ENCODE measurements at regions not wholly inside any gene's neighbourhood (a gene's known extent, or its start where the extent isn't known, plus 50 kb on each side); places are given as distances from the start of the nearest gene placed in this dataset.

DNA sequence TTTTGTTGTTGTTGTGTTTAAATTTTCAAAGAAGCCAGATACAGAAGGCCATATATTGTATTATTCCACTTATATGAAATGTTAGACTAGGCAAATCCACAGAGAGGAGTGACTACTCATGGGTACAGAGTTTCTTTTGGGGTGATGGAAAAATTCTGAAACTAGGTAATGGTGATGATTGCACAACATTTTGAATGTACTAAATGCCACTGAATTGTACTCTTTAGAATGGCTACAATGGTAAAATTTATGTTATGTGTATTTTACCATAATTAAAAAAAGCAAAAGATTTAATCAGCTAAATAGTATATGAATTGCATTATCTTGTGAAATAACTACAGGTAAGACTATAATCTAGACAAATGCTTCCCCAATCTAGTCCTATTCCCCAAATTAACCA is 733.6 kb upstream of the TMEM132C start:
- DNase-seq (ENCODE audit: low spot score), result no peak

DNA sequence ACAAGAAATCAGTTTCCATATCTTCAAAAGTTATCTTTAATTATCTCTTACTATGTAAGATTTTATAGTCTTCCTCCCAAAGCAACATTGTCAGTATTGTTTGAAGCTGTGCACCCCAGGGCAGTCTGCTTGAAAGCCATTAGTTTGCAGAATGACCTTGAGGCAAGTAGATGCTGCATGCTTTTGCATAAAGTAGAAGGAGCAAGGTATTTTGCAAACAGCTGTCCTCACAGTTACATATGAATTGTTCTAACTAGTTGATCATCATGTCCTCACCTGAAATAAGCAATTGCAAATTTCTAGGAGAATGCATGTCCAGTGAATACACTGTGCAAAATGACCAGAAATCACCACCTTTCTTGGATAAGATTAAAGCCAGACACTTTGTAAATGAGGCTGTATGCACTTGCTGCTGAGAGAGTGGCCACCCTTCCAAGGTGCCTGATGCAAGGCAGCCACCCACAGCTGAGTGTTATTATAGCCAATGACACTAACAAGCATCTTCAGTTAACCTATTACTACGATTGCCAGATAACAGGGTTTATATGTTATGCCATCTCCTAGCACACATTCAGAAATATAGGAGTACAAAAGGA is 730.0 kb upstream of the TMEM132C start:
- no peak for DNase-seq (ENCODE audit: low spot score)

DNA sequence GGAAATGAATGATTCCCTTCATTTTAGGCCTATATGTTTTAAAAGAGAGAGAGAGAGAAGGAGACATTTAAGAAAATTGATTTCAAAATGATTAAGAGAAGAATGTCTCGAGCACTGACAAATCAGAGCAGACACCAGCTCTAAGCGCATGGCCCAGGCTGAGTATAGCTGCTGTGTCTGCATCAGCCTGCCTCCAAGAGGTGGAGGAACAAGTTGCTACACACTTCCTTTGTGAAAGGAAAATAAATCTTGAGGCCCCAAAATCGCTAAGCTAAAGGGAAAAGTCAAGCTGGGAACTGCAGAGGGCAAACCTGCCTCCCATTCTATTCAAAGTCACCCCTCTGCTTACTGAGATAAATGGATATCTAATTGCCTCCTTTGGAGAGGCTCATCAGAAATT is 728.7 kb upstream of the TMEM132C start:
- no peak for DNase-seq (ENCODE audit: low spot score)

DNA sequence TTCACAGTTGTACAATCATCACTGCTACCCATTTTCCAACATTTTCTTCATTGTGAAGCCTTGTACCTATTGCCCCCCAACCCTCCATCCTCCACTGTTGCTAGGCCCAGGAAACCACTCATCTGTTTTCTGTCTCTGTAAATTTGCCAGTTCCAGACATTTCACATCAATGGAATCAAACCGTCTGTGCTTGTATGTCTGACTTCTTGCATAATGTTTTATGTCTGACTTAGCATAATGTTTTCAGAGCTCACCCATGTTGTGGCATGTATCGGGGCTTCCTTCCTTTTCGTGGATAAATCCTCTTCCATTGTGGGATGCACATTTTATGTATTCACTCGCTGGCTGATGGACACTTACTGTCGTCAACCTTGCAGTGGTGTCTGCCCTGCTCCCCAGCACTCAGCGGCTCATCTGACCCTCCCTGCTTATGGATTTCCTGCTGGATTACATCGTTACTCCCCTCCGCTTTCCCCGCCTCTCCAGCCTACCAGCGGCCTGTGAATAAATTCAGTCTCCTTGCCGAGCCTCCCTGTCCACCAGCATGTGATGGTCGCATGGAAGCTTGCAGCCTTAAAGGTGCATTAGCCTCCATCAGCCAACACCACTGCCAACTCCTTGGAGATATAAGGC is 727.6 kb upstream of the TMEM132C start:
- DNase-seq (ENCODE audit: low spot score), result no peak

- no peak for DNase-seq (ENCODE audit: low spot score)
Observed at GRCh38 chr12:127542391-127542790, 724.6 kb upstream of the TMEM132C start.

DNA sequence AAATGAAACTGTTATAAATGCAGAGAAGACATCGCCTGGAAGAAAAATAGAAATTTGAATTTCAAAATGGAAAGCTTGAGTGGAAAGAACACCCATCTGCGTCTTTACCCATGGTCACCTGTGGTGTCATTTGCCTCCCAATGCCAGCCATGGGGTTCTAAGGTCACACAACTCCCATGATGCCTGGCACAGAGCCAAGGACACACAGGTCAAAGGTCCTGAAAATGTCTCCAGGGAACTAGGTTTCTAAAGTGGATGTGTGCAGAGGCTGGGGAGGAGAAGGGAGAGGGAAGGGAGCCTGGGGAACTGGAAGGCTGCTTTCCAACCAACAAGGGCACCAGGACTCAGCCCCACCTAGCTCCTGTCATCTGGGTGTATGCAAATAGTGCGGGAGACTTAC is 724.0 kb upstream of the TMEM132C start:
- no peak for DNase-seq (ENCODE audit: low spot score)

DNA sequence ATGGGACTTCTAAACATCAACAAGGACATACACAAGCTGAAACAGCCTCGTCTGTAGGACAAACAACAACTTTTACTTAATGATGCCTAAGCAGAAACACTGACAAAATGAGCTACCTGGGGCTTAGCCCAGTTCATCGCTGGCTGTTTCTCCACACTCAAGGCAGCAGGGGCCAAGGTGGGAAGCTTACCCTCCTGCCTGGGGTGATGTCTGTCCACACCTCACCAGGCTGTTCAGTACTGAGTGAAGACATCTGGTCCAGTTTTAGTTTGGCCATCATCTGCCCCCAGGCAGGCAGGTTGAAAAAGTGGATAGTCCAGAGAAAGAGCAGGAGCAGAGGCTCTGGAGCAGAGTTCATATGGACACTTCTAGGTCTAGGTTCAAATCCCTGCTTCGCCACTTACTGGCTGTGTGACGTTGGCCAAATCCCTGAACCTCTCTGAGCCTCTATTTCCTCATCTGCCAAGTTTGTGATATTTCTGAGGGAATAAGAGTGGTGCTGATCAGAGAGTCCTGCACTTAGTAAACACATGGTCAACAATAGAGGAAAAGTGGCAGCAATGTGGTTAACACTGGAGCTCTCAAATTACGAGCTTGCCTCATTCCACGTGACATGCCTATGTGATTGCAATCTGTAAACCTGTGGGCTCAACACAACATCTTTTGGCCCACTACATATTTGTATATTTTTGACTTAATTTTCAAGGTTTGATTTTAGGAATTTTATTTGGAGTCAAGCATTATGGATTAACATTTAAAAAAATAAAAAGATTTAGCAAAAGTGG is 720.1 kb upstream of the TMEM132C start:
- DNase-seq (ENCODE audit: low spot score), result no peak

GRCh38 chr12:127548123-127548553 is 718.8 kb upstream of the TMEM132C start:
- no peak for DNase-seq (ENCODE audit: low spot score)

- no peak for DNase-seq (ENCODE audit: low spot score)
Observed at GRCh38 chr12:127550271-127550670, 716.7 kb upstream of the TMEM132C start.

DNA sequence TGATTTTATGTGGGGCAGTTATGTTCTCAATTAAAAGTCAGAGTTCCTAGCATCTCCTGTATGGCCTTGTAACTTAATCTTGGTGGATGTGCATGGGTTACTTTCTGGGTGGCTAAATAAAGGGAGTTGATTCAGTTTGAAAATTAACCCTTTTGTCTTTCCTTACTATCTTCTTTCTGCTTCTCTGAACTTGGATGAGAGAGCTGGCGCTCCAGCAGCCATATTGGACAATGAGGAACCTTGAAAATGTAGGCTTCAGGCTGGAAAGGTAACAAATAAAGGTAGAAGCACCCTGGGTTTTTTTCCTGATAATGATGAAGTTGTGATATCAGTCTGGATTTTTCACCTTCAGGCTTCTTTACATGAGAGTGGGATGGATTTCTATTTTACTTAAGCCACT is 714.1 kb upstream of the TMEM132C start:
- DNase-seq (ENCODE audit: low spot score), result no peak

GRCh38 chr12:127555071-127555470 is 711.9 kb upstream of the TMEM132C start:
- no peak for DNase-seq (ENCODE audit: low spot score)

DNA sequence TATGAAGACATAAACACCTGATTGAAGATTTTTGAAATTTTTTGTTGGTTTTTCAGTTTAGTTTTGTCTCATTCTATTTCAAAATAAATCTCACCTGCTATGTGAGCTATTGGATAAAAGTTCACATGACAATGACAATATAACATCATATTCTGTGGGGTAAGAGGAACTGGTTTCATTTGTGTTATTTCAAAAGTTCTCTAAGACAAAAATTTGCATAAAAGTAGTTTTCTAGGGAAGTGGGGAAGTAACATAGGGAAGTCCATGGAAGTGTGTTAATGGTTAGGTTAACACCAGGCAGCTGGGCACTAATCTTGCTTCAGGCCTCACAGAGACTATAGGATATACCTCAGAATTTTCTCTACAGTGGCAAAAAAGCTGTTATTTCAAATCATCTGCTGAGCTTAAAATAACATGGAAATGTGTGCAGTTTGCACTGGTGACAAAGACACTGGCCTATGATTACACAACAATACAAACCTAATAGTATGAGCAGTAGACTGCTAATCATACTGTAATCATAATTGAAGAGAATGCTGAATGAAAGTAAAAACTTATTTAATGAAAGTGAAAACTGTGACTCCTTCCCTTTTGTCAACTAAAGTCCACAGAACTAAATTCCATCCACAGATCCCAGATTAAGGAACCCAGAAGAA is 710.6 kb upstream of the TMEM132C start:
- DNase-seq (ENCODE audit: low spot score), result no peak

GRCh38 chr12:127558361-127558760 is 708.6 kb upstream of the TMEM132C start:
- no peak for DNase-seq (ENCODE audit: low spot score)

- no peak for DNase-seq (ENCODE audit: low spot score)
Observed at GRCh38 chr12:127559349-127560040, 707.5 kb upstream of the TMEM132C start.

GRCh38 chr12:127560041-127560478 is 706.9 kb upstream of the TMEM132C start:
- DNase-seq (ENCODE audit: low spot score), result no peak

DNA sequence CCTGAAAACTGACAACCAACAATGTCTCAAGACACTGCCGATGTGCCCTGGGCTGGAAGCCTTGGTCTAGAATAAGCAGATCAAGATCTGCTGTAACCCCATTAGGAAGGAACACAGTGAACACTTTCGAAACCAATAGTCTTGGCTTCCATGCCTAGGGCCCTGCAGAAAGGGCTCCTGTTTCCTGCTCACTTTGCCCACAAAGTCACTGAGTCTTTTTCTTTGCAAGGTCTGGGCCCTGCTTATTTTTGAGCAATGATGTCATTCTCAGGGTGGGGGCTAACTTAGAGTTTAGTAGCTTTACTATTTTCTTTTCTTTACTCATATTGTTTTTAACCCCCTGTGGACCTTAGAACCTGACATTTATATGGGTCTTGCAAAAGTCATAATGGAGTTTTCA is 704.2 kb upstream of the TMEM132C start:
- no peak for DNase-seq (ENCODE audit: low spot score)

- DNase-seq (ENCODE audit: low spot score), result no peak
Observed at GRCh38 chr12:127565241-127565640, 701.7 kb upstream of the TMEM132C start.

GRCh38 chr12:127567531-127567930 is 699.4 kb upstream of the TMEM132C start:
- DNase-seq (ENCODE audit: low spot score), result no peak

DNA sequence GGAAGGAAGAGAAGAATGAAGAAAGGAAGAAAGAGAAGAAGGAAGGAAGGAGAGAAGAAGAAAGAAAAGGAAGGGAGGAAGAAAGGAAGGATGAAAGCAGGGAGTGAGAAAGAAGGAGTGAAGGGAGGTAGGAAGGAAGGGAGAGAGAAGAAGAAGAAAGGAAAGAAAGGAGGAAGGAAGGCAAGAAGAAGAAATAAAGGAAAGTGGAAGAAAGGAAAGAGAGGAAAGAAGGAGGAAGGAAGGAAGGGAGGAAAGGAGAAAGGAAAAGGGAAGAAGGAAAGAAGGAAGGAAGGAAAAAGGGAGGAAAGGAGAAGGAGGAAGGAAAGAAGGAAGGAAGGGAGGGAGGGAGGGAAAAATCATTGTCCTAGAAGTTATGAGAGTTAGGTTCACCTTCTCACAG is 696.6 kb upstream of the TMEM132C start:
- no peak for DNase-seq (ENCODE audit: low spot score)

DNA sequence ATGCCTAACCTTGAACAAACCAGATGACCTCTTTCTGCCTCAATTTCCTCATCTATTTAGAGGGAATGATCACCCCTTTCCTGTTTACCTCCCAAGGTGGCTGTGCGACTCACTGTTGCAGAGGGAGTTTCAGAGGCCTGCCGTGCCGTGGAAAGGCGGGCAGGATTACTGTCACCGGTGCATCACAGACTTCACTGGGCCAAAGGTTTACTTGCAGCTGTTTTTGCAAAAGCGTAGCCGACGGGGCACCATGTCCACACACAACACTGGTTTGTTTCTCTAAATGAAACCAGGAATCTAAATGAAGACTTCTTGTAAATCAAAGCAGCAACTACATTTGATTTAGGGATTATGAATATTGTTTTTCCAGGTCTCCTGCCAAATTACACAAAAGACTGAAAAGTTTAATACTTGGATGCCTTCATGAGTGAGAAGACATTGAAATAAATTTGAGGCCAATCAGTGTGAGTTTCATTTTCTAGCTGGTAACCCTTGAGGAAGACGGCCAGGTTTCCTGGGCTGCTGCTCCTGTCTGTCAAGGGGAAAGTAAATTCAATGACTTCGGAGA is 696.1 kb upstream of the TMEM132C start:
- no peak for DNase-seq (ENCODE audit: low spot score)

- no peak for DNase-seq (ENCODE audit: low spot score)
Observed at GRCh38 chr12:127571578-127571977, 695.4 kb upstream of the TMEM132C start.

DNA sequence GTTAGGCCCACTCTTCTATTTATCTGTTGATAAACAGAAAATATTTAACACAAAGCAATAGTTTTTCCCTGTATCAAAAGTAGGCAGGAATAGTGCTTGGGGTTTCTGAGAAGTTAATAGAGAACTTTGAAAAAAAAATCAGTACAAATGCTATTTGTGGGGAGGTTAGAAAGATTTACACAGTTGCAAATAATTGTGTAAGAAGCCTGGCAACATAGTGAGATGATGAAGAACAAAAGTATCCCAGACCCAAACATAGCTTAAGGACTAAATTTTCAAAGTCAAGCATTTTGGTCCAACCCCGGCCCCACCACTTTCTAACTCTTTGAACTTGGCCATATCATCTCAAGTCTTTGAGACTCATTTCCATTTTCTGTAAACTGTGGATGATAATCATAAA is 687.5 kb upstream of the TMEM132C start:
- no peak for DNase-seq (ENCODE audit: low spot score)
